ENCODE measurements at regions not wholly inside any gene's neighbourhood (a gene's known extent, or its start where the extent isn't known, plus 50 kb on each side); places are given as distances from the start of the nearest gene placed in this dataset.

DNA sequence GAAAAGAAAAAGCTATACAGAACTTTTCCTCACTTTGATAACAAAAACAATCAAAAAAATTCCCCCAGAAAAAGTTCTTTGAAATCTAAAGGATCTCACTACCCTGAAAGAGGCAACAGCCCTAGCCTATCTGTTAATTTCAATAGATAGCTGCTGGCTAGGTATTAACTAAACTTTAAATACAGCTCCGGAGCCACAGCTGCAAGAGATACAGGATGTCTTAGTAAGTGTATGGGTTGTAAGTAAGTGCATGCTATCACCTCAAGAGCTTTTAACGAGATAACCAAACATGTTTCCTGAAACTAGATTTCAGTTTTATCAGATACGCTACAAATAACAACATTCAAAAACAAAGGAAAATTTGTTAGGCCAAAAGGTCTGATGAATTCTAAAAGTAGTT is 148.4 kb downstream of the KLF12 start:
- no peaks in the 10 kb centered on the region for H3K4me1 ChIP-seq
- intact Hi-C loops (cut with DNase I) = no loop called here
- no peaks in the 10 kb centered on the region for H3K36me3 ChIP-seq
- no peak for DNase-seq
- no peak overlapping the region for H3K4me3 ChIP-seq
- no peak overlapping the region for H3K9ac ChIP-seq (ENCODE audit: low read depth in 2 of 2, low read length in 2 of 2)
- TF ChIP-seq, protein P1, sequence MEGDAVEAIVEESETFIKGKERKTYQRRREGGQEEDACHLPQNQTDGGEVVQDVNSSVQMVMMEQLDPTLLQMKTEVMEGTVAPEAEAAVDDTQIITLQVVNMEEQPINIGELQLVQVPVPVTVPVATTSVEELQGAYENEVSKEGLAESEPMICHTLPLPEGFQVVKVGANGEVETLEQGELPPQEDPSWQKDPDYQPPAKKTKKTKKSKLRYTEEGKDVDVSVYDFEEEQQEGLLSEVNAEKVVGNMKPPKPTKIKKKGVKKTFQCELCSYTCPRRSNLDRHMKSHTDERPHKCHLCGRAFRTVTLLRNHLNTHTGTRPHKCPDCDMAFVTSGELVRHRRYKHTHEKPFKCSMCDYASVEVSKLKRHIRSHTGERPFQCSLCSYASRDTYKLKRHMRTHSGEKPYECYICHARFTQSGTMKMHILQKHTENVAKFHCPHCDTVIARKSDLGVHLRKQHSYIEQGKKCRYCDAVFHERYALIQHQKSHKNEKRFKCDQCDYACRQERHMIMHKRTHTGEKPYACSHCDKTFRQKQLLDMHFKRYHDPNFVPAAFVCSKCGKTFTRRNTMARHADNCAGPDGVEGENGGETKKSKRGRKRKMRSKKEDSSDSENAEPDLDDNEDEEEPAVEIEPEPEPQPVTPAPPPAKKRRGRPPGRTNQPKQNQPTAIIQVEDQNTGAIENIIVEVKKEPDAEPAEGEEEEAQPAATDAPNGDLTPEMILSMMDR (IDR thresholded peaks at IDR 0.05) = no peak
- H3K27me3 ChIP-seq = no peaks in the 10 kb centered on the region
- no peaks in the 10 kb centered on the region for H3K9me3 ChIP-seq
- no peak overlapping the region for H3K27ac ChIP-seq

DNA sequence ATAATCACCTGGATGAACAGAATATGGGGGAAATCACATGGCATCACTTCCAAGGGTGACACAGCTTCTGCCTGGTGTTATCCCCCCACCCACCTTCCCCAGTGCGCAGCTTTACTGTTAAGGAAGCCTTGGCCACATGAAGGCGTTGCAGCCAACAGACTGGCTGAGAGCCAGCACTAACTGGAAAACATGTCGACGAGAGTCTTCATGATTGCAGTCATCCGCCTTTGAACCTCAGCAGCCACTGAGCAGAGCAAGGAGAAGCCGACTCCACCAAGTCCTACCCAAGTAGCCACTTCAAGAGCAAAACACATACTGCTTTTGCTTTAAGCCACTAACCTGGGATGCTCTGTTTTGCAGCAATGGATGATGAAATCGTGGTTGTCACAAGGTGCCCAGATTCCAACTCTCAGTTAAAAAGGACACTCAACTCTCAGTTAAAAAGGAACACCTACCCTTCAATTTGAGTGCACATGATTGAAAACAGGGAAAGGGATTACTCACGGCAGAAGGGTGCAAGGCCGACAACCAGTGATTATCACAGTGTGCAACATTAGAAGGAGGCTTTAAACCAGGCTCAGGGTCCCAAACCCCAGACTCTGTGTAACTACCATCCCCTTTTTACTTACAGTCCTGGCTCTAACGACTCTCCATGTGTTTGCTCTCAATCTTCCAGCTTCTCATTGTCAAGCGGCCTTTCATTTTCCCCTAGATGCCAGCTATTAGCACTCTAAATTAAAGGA is 149.1 kb downstream of the KLF12 start:
- Histone ChIP-seq H3K9me3 (no peaks in the 10 kb centered on the region), H3K4me1 (no peaks in the 10 kb centered on the region), H3K4me3 (no peak overlapping the region), H3K27ac (no peak overlapping the region), H3K27me3 (no peaks in the 10 kb centered on the region), H3K36me3 (no peaks in the 10 kb centered on the region), H3K9ac (ENCODE audit: low read depth in 2 of 2, low read length in 2 of 2) (no peak overlapping the region)
- TF ChIP-seq, protein P1 (IDR thresholded peaks at IDR 0.05) = no peak
- DNase-seq = no peak
- intact Hi-C loops (cut with DNase I) = no loop called here

DNA sequence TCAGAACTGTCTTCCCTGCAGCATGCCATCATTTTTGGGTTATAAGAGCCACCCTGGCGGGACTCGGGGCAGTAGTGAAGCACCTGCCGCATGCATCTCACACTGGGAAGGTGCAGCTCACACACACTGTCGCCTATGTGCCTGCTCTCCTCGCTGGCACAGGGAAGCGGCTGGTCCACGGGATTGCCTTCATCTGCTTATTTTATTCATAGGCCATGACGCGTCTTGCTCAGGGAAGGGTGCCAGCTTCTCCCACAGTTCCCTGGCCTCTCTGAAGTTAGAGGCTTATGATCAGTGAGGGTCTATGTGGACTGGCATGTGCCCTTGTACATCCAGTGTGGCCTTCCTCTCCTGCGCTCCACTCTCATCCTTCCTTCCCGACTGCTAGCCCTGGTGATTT is 150.0 kb downstream of the KLF12 start:
- TF ChIP-seq, protein P1 (IDR thresholded peaks at IDR 0.05) = no peak
- no peak overlapping the region for H3K4me3 ChIP-seq
- H3K36me3 ChIP-seq = no peaks in the 10 kb centered on the region
- no peak overlapping the region for H3K27ac ChIP-seq
- intact Hi-C loops (cut with DNase I) = no loop called here
- no peaks in the 10 kb centered on the region for H3K4me1 ChIP-seq
- H3K9ac ChIP-seq (ENCODE audit: low read depth in 2 of 2, low read length in 2 of 2) = no peak overlapping the region
- DNase-seq = no peak
- H3K9me3 ChIP-seq = no peaks in the 10 kb centered on the region
- H3K27me3 ChIP-seq = no peaks in the 10 kb centered on the region

DNA sequence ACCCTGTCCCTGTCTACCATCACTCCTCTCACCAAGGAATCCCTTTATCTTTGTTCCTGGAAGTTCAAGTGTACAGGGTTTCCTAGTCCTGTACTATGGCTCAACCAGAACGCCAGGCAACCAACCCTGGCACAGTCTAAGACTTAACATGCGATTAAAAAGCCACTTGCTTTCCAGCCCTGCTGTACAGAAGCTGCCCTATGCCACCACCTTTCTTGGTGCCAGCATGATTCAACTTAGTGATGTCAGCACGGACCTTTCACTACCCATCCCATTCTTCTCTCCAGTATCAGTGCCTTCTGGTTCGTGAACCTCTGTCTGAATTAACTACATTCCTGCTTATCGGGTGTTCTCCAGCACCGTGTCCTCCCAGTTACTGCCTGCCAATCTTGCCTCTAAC is 151.1 kb downstream of the KLF12 start:
- no peak overlapping the region for H3K27ac ChIP-seq
- intact Hi-C loops (cut with DNase I) = no loop called here
- H3K4me1 ChIP-seq = no peaks in the 10 kb centered on the region
- no peak overlapping the region for H3K4me3 ChIP-seq
- no peak overlapping the region for H3K9ac ChIP-seq (ENCODE audit: low read depth in 2 of 2, low read length in 2 of 2)
- DNase-seq = no peak
- no peaks in the 10 kb centered on the region for H3K27me3 ChIP-seq
- no peaks in the 10 kb centered on the region for H3K36me3 ChIP-seq
- no peaks in the 10 kb centered on the region for H3K9me3 ChIP-seq
- TF ChIP-seq, protein P1 (IDR thresholded peaks at IDR 0.05) = no peak

DNA sequence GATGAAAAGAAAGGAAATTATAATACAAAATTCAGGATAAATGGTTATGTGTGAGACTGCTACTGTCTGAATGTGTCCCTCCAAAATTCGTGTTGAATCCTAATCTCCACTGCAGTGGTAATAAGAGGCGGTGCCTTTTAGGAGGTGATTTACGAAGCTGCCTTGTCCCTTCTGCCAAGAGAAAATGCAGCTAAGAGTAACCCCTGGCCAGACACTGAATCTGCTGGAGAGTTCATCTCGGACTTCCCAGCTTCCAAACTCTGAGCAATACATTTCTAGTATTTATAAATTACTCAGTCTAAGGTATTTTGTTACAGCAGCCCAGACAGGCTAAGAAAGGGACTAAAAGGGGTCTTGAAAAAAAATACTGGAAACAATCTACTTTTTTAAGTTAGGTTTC is 152.6 kb downstream of the KLF12 start:
- intact Hi-C loops (cut with DNase I) = no loop called here
- H3K9me3 ChIP-seq = no peaks in the 10 kb centered on the region
- H3K4me3 ChIP-seq = no peak overlapping the region
- H3K27ac ChIP-seq = no peak overlapping the region
- TF ChIP-seq, protein P1 (IDR thresholded peaks at IDR 0.05) = no peak
- no peaks in the 10 kb centered on the region for H3K4me1 ChIP-seq
- DNase-seq = no peak
- no peak overlapping the region for H3K9ac ChIP-seq (ENCODE audit: low read depth in 2 of 2, low read length in 2 of 2)
- no peaks in the 10 kb centered on the region for H3K36me3 ChIP-seq
- H3K27me3 ChIP-seq = no peaks in the 10 kb centered on the region

Measured in colonic mucosa (tissue), 4 donors.